GM21529 (cell line): ENCODE measurements at regions not wholly inside any gene's neighbourhood (a gene's known extent, or its start where the extent isn't known, plus 50 kb on each side); places are given as distances from the start of the nearest gene placed in this dataset.

ENCODE experiments used
- ATAC-seq: cut with Tn5 transposase; IDR thresholded peaks from one replicate; pipeline ENCODE4 v1.9.1; 2021; ENCODE audit not compliant: unreplicated experiment

GRCh38 chr7:12882710-12883109 lies 195.3 kb downstream of the ARL4A start:
- no peak for ATAC-seq

GRCh38 chr7:12884033-12884432 lies 196.6 kb downstream of the ARL4A start:
- ATAC-seq: no peak

- ATAC-seq: no peak
Measured at GRCh38 chr7:12884856-12885440, 197.5 kb downstream of the ARL4A start.

GRCh38 chr7:12888717-12889116 lies 201.3 kb downstream of the ARL4A start:
- no peak for ATAC-seq

- no peak for ATAC-seq
Measured at GRCh38 chr7:12889391-12889790, 202.0 kb downstream of the ARL4A start.

GRCh38 chr7:12890586-12890985 lies 203.2 kb downstream of the ARL4A start:
- no peak for ATAC-seq

GRCh38 chr7:12893292-12893691 lies 205.9 kb downstream of the ARL4A start:
- ATAC-seq: no peak

- ATAC-seq: no peak
Measured at GRCh38 chr7:12895296-12895695, 207.9 kb downstream of the ARL4A start.

- no peak for ATAC-seq
Measured at GRCh38 chr7:12896316-12896715, 208.9 kb downstream of the ARL4A start.

GRCh38 chr7:12898004-12898403 lies 210.6 kb downstream of the ARL4A start:
- ATAC-seq: no peak

- ATAC-seq: no peak
Measured at GRCh38 chr7:12898620-12899019, 211.2 kb downstream of the ARL4A start.

- ATAC-seq: no peak
Measured at GRCh38 chr7:12905671-12906070, 218.2 kb downstream of the ARL4A start.

- no peak for ATAC-seq
Measured at GRCh38 chr7:12907774-12908173, 220.3 kb downstream of the ARL4A start.

- no peak for ATAC-seq
Measured at GRCh38 chr7:12909483-12909882, 222.1 kb downstream of the ARL4A start.

GRCh38 chr7:12911053-12911452 lies 223.6 kb downstream of the ARL4A start:
- no peak for ATAC-seq

GRCh38 chr7:12913002-12913401 lies 225.6 kb downstream of the ARL4A start:
- no peak for ATAC-seq

GRCh38 chr7:12917801-12918200 lies 230.4 kb downstream of the ARL4A start:
- no peak for ATAC-seq

GRCh38 chr7:12921751-12922345 lies 234.4 kb downstream of the ARL4A start:
- no peak for ATAC-seq

- ATAC-seq: no peak
Measured at GRCh38 chr7:12923971-12924370, 236.5 kb downstream of the ARL4A start.

GRCh38 chr7:12926206-12926605 lies 238.8 kb downstream of the ARL4A start:
- no peak for ATAC-seq

- no peak for ATAC-seq
Measured at GRCh38 chr7:12927635-12928434, 240.4 kb downstream of the ARL4A start.

- no peak for ATAC-seq
Measured at GRCh38 chr7:12929476-12930140, 242.2 kb downstream of the ARL4A start.
